HCT116 (cell line): ENCODE measurements at regions not wholly inside any gene's neighbourhood (a gene's known extent, or its start where the extent isn't known, plus 50 kb on each side); places are given as distances from the start of the nearest gene placed in this dataset.

ENCODE experiments used
- ATAC-seq: fragments of 200-7000 bp; cut with Tn5 transposase; 2 replicates; pipeline ENCODE4 v1.9.1; 2020; ENCODE audit warnings: mild to moderate bottlenecking, moderate library complexity
- BruUV-seq: library from RNA; stranded (reverse); fragments of 400-500 nt; replicated peaks from 2 replicates; lab custom pipeline; 2021; lab: Mats Ljungman, UMichigan
- CTCF ChIA-PET: fragments of 300-600 bp; sonication (Branson Sonifier 250); formaldehyde crosslinking; loops from one replicate; lab custom pipeline; 2021; ENCODE audit warnings: antibody characterized with exemption; lab: Charles Lee
- POLR2A ChIA-PET: fragments of 300-600, 350-600 bp; sonication (Branson Sonifier 250); formaldehyde crosslinking; loops from one replicate; lab custom pipeline; 2021; ENCODE audit warnings: antibody characterized with exemption; lab: Charles Lee
- RAD21 ChIA-PET, 2 experiments: fragments of 300-600 bp; sonication (Branson Sonifier 250); formaldehyde crosslinking; loops; one replicate each; lab custom pipeline; 2023; ENCODE audit warnings: low total read pairs in 2 of 2; ENCODE audit not compliant: uncharacterized antibody in 2 of 2, unreplicated experiment in 2 of 2, low non-redundant PET in 1 of 2; lab: Charles Lee
- DNase-seq: peaks from one replicate; pipeline ENCODE4 v3.0.0-alpha.2; 2010; ENCODE audit warnings: low read depth, low spot score
- H2AFZ ChIP-seq: fragments of 200-600 bp; shearing (Covaris generic), sonication (generic); 2 replicates; pipeline ENCODE4 v1.6.1; 2017; ENCODE audit warnings: low read depth, mixed run types, mixed read lengths, antibody characterized with exemption, low read length; ENCODE audit not compliant: poor library complexity, severe bottlenecking
- H3K27ac ChIP-seq: 2 replicates; pipeline ENCODE4 v1.5.1; 2012; ENCODE audit warnings: low read depth, low read length
- H3K27me3 ChIP-seq: fragments of 200-600 bp; sonication (generic); 2 replicates; pipeline ENCODE4 v1.6.1; 2016; ENCODE audit warnings: mixed run types, low read length, mixed read lengths; ENCODE audit not compliant: insufficient read depth
- H3K36me3 ChIP-seq, 2 experiments: fragments of 200-500 bp in 1 of 2; fragments of 200-600 bp in 1 of 2; sonication (Bioruptor generic) in 1 of 2; sonication (generic) in 1 of 2; 2 replicates each; pipeline versions ENCODE4 v1.5.1 to v1.6.1; 2014 to 2016; ENCODE audit warnings: low read length in 2 of 2, inconsistent platforms in 1 of 2, mixed read lengths in 1 of 2, mixed run types in 1 of 2; ENCODE audit not compliant: insufficient read depth in 2 of 2, control insufficient read depth in 1 of 2
- H3K4me1 ChIP-seq, 2 experiments: fragments of 200-600 bp in 1 of 2; sonication (generic) in 1 of 2; 2 replicates each; pipeline versions ENCODE4 v1.5.1 to v1.6.1; 2012 to 2017; ENCODE audit warnings: low read length in 2 of 2, inconsistent platforms in 1 of 2, mild to moderate bottlenecking in 1 of 2, mixed read lengths in 1 of 2, mixed run types in 1 of 2, moderate library complexity in 1 of 2; ENCODE audit not compliant: insufficient read depth in 2 of 2, control insufficient read depth in 1 of 2
- H3K4me2 ChIP-seq: fragments of 200-600 bp; sonication (generic); 2 replicates; pipeline ENCODE4 v1.6.1; 2017; ENCODE audit warnings: mixed run types, low read length, mixed read lengths
- H3K4me3 ChIP-seq, 2 experiments: fragments of 200-600 bp in 1 of 2; sonication (generic) in 1 of 2; replicated peaks in 1 of 2; 2 replicates each; pipeline ENCODE4 v1.5.1; 2011 to 2016; ENCODE audit warnings: low read length in 2 of 2, control low read depth in 1 of 2, low read depth in 1 of 2, mild to moderate bottlenecking in 1 of 2, mixed read lengths in 1 of 2, mixed run types in 1 of 2
- H3K79me2 ChIP-seq: fragments of 200-600 bp; sonication (generic); 2 replicates; pipeline ENCODE4 v1.6.1; 2017; ENCODE audit warnings: mild to moderate bottlenecking, mixed run types, low read length, moderate library complexity, mixed read lengths; ENCODE audit not compliant: insufficient read depth
- H3K9ac ChIP-seq: fragments of 200-600 bp; sonication (generic); 2 replicates; pipeline ENCODE4 v1.6.1; 2016; ENCODE audit warnings: low read length, mixed read lengths
- H3K9me2 ChIP-seq: fragments of 200-600 bp; sonication (generic), shearing (Covaris generic); 2 replicates; pipeline ENCODE4 v1.6.1; 2017; ENCODE audit warnings: mixed run types, mild to moderate bottlenecking, moderate library complexity; ENCODE audit not compliant: insufficient read depth
- H3K9me3 ChIP-seq, 2 experiments: fragments of 200-500 bp in 1 of 2; fragments of 200-600 bp in 1 of 2; sonication (Bioruptor generic) in 1 of 2; sonication (generic) in 1 of 2; 2 replicates each; pipeline ENCODE4 v1.6.1; 2014 to 2017; ENCODE audit warnings: low read length in 2 of 2, mixed read lengths in 2 of 2, inconsistent platforms in 1 of 2, low read depth in 1 of 2, mild to moderate bottlenecking in 1 of 2, mixed run types in 1 of 2, moderate library complexity in 1 of 2; ENCODE audit not compliant: control insufficient read depth in 1 of 2, insufficient read depth in 1 of 2
- H4K20me1 ChIP-seq: fragments of 200-600 bp; sonication (generic), shearing (Covaris generic); 2 replicates; pipeline ENCODE4 v1.6.1; 2017; ENCODE audit warnings: mixed run types, mild to moderate bottlenecking, moderate library complexity; ENCODE audit not compliant: insufficient read depth
- CBX3 ChIP-seq: IDR thresholded peaks from 2 replicates; pipeline ENCODE4 v1.6.1; 2012; ENCODE audit warnings: low read depth
- CEBPB ChIP-seq: IDR thresholded peaks from 2 replicates; pipeline ENCODE4 v1.6.1; 2012; ENCODE audit warnings: low read depth
- ELF1 ChIP-seq: IDR thresholded peaks from 2 replicates; pipeline ENCODE4 v1.6.1; 2012; ENCODE audit warnings: low read depth, borderline replicate concordance
- EZH2 ChIP-seq: fragments of 200-600 bp; sonication (generic); IDR thresholded peaks from 2 replicates; pipeline ENCODE4 v1.6.1; 2017; ENCODE audit warnings: antibody characterized with exemption, mixed run types
- EZH2phosphoT487 ChIP-seq: fragments of 200-600 bp; IDR thresholded peaks from 2 replicates; pipeline ENCODE4 v1.6.1; 2018; ENCODE audit warnings: antibody characterized with exemption, borderline replicate concordance
- MAX ChIP-seq: IDR thresholded peaks from 2 replicates; pipeline ENCODE4 v1.6.1; 2012
- POLR2A ChIP-seq: IDR thresholded peaks from 2 replicates; pipeline ENCODE4 v1.7.0; 2011; ENCODE audit warnings: borderline replicate concordance; ENCODE audit not compliant: insufficient read depth, insufficient read length; ENCODE audit errors: extremely low read depth
- POLR2AphosphoS5 ChIP-seq: IDR thresholded peaks from 2 replicates; pipeline ENCODE4 v1.6.1; 2011; ENCODE audit warnings: mild to moderate bottlenecking, low read depth, low read length, moderate library complexity
- SIN3A ChIP-seq: IDR thresholded peaks from 2 replicates; pipeline ENCODE4 v1.6.1; 2012; ENCODE audit warnings: low read depth
- SP1 ChIP-seq: IDR thresholded peaks from 2 replicates; pipeline ENCODE4 v1.6.1; 2012; ENCODE audit warnings: low read depth
- SRF ChIP-seq: IDR thresholded peaks from 2 replicates; pipeline ENCODE4 v1.6.1; 2012; ENCODE audit warnings: low read depth
- YY1 ChIP-seq: IDR thresholded peaks from 2 replicates; pipeline ENCODE4 v1.6.1; 2011; ENCODE audit warnings: low read length, low read depth, moderate library complexity, mild to moderate bottlenecking; ENCODE audit not compliant: insufficient replicate concordance; ENCODE audit errors: extremely low read depth
- ZBTB33 ChIP-seq: IDR thresholded peaks from 2 replicates; pipeline ENCODE4 v1.6.1; 2011; ENCODE audit warnings: mild to moderate bottlenecking, low read length, moderate library complexity; ENCODE audit not compliant: insufficient replicate concordance; ENCODE audit errors: extremely low read depth
- ZFX ChIP-seq: fragments of 450-650 bp; IDR thresholded peaks from 2 replicates; pipeline ENCODE4 v1.6.1; 2017
- ZNF274 ChIP-seq: fragments of 200-500 bp; sonication (Bioruptor generic); IDR thresholded peaks from 2 replicates; pipeline ENCODE4 v1.6.1; 2014; ENCODE audit warnings: mild to moderate bottlenecking, low read depth, low read length, inconsistent platforms
- intact Hi-C: fragments of 100-400 bp; cut with micrococcal nuclease; formaldehyde crosslinking; loops from 2 replicates; pipeline ENCODE4 v1.10.0; 2022
- TF ChIP-seq, protein P1 (sequence below), 3 experiments: fragments of 200-600 bp in 1 of 3; sonication (generic) in 1 of 3; IDR thresholded peaks in 2 of 3; conservative IDR thresholded peaks in 1 of 3; 2 replicates each; pipeline ENCODE4 v1.5.1; 2012 to 2017; ENCODE audit warnings: low read depth in 2 of 3, low read length in 2 of 3, antibody characterized with exemption in 1 of 3, borderline replicate concordance in 1 of 3, control low read depth in 1 of 3, mild to moderate bottlenecking in 1 of 3, mixed read lengths in 1 of 3, mixed run types in 1 of 3, moderate library complexity in 1 of 3; ENCODE audit not compliant: insufficient read depth in 1 of 3
- TF ChIP-seq, protein P2 (sequence below): IDR thresholded peaks from 2 replicates; pipeline ENCODE4 v1.6.1; 2012
- TF ChIP-seq, protein P3 (sequence below): IDR thresholded peaks from 2 replicates; pipeline ENCODE4 v1.6.1; 2012; ENCODE audit warnings: low read depth

DNA sequence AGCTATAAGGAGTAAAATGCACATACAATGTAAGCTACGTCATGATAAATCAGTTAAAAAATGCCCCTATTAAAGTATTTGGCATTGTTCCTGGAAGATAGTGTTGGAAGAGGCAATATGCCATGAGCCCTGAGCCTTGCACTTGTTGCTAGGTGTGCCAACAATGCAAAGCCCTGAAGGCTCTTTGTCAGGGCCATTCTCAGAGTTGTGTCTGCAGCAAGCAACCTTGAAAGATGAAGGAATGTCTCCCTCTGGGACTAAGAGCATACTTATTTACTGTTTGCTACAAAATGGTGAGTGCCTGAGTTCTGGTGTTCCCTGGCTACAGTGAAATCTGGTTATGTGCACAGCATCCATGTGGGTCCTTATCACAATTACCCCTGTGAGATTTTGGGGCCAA is 322.3 kb upstream of the FAT3 start:
- CTCF ChIA-PET: no interaction called here
- POLR2A ChIA-PET: no interaction called here

More for the DNA sequence above, 322.3 kb upstream of the FAT3 start:
- ATAC-seq (no peak), DNase-seq (no peak)
- Histone ChIP-seq H4K20me1 (no peaks in the 10 kb centered on the region), H3K4me3 (no peak overlapping the region), H3K4me1 (no peaks in the 10 kb centered on the region), H3K4me2 (no peak overlapping the region), H3K9ac (no peak overlapping the region), H3K27ac (no peak overlapping the region), H3K9me2 (no peaks in the 10 kb centered on the region), H2AFZ (no peak overlapping the region), H3K27me3 (no peaks in the 10 kb centered on the region), H3K79me2 (no peaks in the 10 kb centered on the region), H3K9me3 (peaks cover 0 to 15% of the 10 kb centered on the region in 2 experiments; a peak in 2 of 4 replicates), H3K36me3 (no peaks in the 10 kb centered on the region)
- no peak for TF ChIP-seq SIN3A
- TF ChIP-seq, protein P1, sequence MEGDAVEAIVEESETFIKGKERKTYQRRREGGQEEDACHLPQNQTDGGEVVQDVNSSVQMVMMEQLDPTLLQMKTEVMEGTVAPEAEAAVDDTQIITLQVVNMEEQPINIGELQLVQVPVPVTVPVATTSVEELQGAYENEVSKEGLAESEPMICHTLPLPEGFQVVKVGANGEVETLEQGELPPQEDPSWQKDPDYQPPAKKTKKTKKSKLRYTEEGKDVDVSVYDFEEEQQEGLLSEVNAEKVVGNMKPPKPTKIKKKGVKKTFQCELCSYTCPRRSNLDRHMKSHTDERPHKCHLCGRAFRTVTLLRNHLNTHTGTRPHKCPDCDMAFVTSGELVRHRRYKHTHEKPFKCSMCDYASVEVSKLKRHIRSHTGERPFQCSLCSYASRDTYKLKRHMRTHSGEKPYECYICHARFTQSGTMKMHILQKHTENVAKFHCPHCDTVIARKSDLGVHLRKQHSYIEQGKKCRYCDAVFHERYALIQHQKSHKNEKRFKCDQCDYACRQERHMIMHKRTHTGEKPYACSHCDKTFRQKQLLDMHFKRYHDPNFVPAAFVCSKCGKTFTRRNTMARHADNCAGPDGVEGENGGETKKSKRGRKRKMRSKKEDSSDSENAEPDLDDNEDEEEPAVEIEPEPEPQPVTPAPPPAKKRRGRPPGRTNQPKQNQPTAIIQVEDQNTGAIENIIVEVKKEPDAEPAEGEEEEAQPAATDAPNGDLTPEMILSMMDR (IDR thresholded peaks at IDR 0.05 in 2 of 3, conservative IDR thresholded peaks at IDR 0.05 in 1 of 3; ENCODE audit: borderline replicate concordance in 1 of 3, insufficient read depth in 1 of 3, low read depth in 2 of 3, low read length in 2 of 3): no peak
- no peak for TF ChIP-seq ZNF274
- TF ChIP-seq SRF: no peak
- no peak for TF ChIP-seq CEBPB
- TF ChIP-seq, protein P2, sequence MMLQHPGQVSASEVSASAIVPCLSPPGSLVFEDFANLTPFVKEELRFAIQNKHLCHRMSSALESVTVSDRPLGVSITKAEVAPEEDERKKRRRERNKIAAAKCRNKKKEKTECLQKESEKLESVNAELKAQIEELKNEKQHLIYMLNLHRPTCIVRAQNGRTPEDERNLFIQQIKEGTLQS: no peak
- no peak for TF ChIP-seq MAX
- TF ChIP-seq EZH2phosphoT487: no peak
- no peak for TF ChIP-seq ELF1
- TF ChIP-seq ZBTB33: no peak
- TF ChIP-seq ZFX: no peak
- TF ChIP-seq POLR2AphosphoS5: no peak
- TF ChIP-seq, protein P3, sequence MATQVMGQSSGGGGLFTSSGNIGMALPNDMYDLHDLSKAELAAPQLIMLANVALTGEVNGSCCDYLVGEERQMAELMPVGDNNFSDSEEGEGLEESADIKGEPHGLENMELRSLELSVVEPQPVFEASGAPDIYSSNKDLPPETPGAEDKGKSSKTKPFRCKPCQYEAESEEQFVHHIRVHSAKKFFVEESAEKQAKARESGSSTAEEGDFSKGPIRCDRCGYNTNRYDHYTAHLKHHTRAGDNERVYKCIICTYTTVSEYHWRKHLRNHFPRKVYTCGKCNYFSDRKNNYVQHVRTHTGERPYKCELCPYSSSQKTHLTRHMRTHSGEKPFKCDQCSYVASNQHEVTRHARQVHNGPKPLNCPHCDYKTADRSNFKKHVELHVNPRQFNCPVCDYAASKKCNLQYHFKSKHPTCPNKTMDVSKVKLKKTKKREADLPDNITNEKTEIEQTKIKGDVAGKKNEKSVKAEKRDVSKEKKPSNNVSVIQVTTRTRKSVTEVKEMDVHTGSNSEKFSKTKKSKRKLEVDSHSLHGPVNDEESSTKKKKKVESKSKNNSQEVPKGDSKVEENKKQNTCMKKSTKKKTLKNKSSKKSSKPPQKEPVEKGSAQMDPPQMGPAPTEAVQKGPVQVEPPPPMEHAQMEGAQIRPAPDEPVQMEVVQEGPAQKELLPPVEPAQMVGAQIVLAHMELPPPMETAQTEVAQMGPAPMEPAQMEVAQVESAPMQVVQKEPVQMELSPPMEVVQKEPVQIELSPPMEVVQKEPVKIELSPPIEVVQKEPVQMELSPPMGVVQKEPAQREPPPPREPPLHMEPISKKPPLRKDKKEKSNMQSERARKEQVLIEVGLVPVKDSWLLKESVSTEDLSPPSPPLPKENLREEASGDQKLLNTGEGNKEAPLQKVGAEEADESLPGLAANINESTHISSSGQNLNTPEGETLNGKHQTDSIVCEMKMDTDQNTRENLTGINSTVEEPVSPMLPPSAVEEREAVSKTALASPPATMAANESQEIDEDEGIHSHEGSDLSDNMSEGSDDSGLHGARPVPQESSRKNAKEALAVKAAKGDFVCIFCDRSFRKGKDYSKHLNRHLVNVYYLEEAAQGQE: no peak
- no peak for TF ChIP-seq CBX3
- no peak for TF ChIP-seq POLR2A
- TF ChIP-seq EZH2: no peak
- no peak for TF ChIP-seq SP1
- no peak for TF ChIP-seq YY1
- no TSS peak for BruUV-seq
- intact Hi-C loops: no loop called here
- RAD21 ChIA-PET: no interaction called here
